Activated gamma-delta T cell treated with anti-CD3 and anti-CD28 coated beads, Interleukin-2, amount 50 U/mL, for 16 hours (primary cell): ENCODE measurements at regions not wholly inside any gene's neighbourhood (a gene's known extent, or its start where the extent isn't known, plus 50 kb on each side); places are given as distances from the start of the nearest gene placed in this dataset.
"Not testable (repeated sequence)": the region's sequence is repeated elsewhere in the genome, so short reads cannot be mapped to it uniquely, and the experiment has no call there.

Source experiments
- DNase-seq: peaks from one replicate; pipeline ENCODE4 v3.0.0-alpha.2; 2020; ENCODE audit warnings: low read depth

- no peak for DNase-seq
Measured at GRCh38 chr16:65727534-65728137, 605.8 kb upstream of the CDH11 start.

GRCh38 chr16:65725156-65725845 is 603.4 kb upstream of the CDH11 start:
- no peak for DNase-seq

DNA sequence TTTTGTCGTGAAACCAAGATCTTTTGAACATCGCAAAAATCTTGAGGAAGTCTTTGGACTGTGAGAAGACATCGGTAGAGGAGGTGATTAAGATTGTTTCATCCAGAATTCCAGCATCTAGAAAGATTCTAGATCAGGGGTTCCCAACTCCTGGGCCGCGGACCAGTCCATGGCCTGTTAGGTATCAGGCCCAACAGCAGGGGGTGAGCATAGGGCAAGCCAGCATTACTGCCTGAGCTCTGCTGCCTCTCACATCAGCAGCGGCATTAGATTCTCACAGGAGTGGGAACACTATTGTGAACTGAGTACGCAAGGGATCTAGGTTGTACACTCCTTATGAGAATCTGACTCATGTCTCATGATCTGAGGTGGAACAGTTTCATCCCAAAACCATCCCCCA is 600.6 kb upstream of the CDH11 start:
- DNase-seq, result no peak

DNA sequence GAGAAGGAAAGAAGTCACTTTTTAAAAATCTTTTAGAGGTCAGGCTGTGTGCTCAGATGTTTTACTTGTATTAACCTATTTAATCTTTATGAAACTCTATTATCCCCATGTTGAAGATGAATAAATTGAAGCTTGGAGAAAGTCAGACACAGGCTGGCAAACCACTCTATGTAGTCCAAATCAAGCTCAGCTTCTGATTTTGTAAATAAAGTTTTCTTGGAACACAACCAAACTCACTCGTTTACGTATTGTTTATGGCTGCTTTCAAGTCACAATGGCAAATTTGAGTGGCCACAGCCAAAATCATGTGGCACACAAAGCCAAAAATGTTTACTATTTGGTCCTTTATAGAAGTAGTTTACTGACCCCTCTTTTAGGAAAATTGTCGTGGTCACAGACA is 596.0 kb upstream of the CDH11 start:
- no peak for DNase-seq

- no peak for DNase-seq
Measured at GRCh38 chr16:65716737-65717700, 595.2 kb upstream of the CDH11 start.

DNA sequence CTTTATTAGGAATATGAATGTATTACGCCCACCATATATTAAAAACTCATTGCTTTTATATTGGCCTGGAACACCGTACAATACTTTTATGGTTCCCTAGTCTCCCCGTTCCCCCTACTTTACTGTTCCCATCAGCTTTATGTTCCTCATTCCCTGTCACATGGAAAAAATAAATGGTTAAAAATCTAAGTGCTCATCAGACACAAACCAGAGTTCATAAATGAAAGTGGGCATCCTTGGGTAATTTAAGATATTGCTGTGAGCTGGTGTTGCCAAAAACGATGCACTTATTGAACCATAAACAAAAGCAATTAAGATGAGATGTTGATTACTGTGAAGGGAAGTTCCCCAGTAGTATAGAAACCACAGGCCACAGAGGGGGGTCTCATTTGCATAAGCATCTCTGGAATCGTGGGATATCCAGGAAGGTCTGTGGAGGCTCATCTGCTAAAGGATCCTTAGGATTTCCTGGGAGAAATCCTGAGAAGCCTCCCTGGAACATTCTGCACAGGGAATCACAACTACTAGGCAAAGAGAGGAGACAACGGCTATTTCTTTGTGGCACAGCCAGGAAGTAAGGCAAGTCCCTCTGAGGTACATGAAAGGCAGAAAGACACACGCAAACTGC is 591.4 kb upstream of the CDH11 start:
- no peak for DNase-seq

DNA sequence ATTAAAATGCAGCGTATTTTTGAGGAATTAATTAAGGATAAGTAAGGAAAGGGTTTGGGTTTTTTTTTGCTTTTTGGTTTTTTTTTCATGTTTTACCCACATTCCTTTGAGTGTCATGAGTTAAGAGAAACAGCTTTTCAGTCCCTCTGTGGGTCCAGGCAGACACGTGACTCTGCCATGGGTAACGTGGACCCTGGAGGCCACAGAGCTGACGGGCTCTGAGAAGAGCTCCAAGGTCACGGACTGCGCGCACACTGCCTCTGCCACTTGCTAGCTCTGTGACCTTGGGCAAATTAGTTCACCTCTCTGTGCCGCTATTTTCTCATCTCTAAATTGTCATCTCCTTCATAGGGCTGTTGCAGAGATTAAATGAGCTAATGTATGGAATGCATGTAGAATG is 588.2 kb upstream of the CDH11 start:
- DNase-seq, result no peak

DNA sequence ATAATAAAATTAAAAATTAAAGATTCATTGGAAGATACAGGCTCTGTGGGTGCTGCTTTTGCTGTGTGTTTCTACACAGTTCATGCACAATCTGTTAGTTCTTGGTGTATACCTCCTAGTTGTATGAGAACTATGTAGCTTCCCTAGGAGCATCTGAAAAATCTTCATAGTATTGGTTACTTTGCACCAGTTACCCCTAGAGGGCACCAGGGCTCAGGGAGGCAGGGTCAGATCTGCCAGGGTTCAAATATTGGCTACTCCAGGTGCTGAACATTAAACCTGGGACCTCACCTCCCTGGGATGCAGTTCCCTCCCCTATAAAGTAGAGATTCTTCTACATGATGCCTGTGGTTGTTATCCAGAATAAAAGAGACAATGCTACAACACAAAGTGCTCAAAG is 583.0 kb upstream of the CDH11 start:
- no peak for DNase-seq

DNA sequence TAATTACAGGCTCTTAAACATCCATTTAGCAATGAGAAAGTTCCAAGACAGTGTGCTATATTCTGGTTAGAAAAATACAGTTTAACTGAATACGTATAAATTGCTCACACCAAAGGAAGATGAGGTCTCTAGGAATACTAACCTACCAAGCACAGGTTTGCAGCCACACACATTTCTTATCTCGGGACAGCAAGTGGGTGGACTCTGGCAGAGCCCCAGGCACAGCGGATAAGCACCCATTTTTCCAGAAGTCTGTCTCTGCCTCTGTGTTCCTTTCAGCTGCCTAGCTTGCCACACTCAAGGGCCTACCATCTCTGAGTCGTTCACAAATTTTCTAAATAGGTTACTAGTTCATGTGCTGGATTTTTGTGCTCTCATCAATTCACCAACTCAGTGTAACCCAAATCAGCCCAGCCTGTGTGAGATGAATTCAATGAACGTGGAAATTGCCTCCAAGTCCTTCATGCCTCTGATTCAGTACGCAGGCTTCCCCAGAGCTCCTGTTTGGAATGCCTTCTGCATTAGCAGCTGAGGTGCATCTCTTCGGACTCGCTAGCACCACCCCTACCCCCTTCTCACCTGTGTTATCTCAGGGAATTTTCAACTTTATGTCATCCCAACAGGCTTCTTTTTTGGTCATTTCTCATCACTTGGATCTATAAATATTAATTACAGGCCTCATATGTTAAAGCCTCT is 581.0 kb upstream of the CDH11 start:
- DNase-seq, result no peak

DNA sequence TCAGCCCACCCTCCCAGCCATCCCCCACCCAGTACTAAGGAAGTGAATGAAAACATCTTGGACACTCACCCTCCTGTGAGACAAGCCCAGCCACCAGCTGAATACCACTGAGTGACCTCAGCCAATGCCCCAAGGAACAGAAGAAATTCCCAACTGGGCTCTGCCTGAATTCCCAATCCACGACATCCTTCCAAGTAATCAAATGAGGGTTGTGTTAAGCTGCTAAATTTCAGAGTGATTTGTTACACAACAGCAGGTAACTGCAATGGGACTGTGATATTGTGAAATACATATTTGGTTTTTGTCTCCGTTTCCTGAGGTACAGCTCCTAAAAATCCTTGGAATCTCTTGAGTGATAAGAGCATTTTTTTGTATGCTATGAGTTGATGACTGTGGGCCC is 578.7 kb upstream of the CDH11 start:
- no peak for DNase-seq

- DNase-seq, result no peak
Measured at GRCh38 chr16:65698791-65699321, 577.0 kb upstream of the CDH11 start.

DNA sequence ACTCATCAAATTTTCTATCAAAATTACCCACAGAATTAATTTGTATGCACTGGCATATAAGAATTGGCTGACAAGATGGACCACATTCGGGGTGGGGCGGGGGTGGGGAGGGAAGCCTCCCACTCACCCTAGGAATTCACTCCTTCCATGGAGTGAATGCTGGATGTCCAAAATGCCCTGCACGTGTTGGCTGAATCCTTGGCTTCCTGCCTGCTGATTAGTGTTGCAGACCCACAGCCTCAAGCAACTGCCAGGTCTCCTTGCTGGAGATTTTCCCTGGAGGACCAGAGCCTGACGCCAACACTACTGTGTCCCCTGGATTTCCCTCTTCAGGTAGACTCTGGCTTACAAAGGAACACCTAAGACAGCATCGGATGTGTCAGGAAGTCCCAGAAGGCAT is 575.7 kb upstream of the CDH11 start:
- no peak for DNase-seq

GRCh38 chr16:65697065-65697464 is 575.2 kb upstream of the CDH11 start:
- DNase-seq, result no peak

DNA sequence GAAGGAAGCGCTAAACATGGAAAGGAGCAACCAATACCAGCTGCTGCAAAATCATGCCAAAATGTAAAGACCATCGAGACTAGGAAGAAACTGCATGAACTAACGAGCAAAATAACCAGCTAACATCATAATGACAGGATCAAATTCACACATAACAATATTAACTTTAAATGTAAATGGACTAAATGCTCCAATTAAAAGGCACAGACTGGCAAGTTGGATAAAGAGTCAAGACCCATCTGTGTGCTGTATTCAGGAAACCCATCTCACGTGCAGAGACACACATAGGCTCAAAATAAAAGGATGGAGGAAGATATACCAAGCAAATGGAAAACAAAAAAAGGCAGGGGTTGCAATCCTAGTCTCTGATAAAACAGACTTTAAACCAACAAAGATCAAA is 570.0 kb upstream of the CDH11 start:
- DNase-seq, result not testable (repeated sequence)

- no peak for DNase-seq
Measured at GRCh38 chr16:65689726-65690125, 567.9 kb upstream of the CDH11 start.

- DNase-seq, result no peak
Measured at GRCh38 chr16:65688301-65688700, 566.4 kb upstream of the CDH11 start.

GRCh38 chr16:65684230-65684629 is 562.4 kb upstream of the CDH11 start:
- no peak for DNase-seq

- no peak for DNase-seq
Measured at GRCh38 chr16:65681406-65681805, 559.5 kb upstream of the CDH11 start.

- DNase-seq, result no peak
Measured at GRCh38 chr16:65679785-65680184, 557.9 kb upstream of the CDH11 start.

- DNase-seq, result no peak
Measured at GRCh38 chr16:65675161-65675560, 553.3 kb upstream of the CDH11 start.

DNA sequence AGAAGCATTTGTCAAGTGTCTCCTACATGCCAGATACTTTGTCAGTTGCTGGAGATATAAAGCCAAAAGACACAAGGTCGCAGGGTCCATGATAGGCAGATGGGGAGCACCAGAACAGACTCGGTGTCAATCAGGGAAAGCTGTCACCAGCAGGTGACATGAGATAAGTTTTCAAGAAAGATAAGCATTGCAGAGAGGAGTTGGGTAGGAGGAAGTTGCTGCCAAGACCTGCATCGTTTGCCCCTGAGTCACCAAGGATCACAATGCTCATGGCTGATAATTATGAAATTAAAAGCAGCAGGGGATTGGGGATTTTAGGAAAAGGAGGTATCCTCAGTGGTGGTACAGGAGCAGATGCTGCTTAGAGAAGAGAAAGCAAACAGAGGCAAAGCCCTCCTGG is 551.1 kb upstream of the CDH11 start:
- DNase-seq, result no peak

DNA sequence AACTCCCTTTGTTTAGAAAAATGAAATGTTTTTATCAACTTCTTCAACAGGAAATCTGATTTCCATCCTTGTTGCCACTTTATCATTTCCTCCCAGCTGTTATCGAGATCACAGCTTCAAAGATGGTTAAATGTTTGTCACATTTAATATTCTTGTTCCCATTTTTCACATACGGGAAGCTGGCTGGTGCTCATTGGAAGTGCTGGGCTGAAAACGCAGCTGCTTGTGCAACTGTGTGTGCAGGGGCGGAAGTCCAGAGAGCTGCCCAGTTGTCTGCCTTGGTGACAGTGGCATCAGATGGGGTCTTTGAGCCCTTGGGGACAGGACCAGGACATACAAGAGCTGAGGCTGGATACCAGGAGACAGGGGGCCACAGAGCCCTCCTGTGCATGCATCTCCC is 549.2 kb upstream of the CDH11 start:
- no peak for DNase-seq
